Vagina (tissue), 2 donors: ENCODE measurements at regions not wholly inside any gene's neighbourhood (a gene's known extent, or its start where the extent isn't known, plus 50 kb on each side); places are given as distances from the start of the nearest gene placed in this dataset.

ENCODE experiments used
- DNase-seq, 2 donors: peaks; one replicate each; pipeline ENCODE4 v3.0.0-alpha.2; 2017; ENCODE audit errors: extremely low spot score in 2 of 2
- H3K27ac ChIP-seq: fragments of 200-600 bp; sonication (generic); one replicate; pipeline ENCODE4 v1.5.1; 2019
- H3K27me3 ChIP-seq: fragments of 200-600 bp; sonication (generic); one replicate; pipeline ENCODE4 v1.5.1; 2019
- H3K36me3 ChIP-seq, 2 donors: fragments of 200-600 bp; sonication (generic); one replicate each; pipeline ENCODE4 v1.5.1; 2017 to 2019
- H3K4me1 ChIP-seq: fragments of 200-600 bp; sonication (generic); one replicate; pipeline ENCODE4 v1.5.1; 2019
- H3K4me3 ChIP-seq, 2 donors: fragments of 200-600 bp; sonication (generic); 1 replicate in 1 of 2; 2 replicates in 1 of 2; pipeline ENCODE4 v1.5.1; 2016 to 2019
- H3K9me3 ChIP-seq: fragments of 200-600 bp; sonication (generic); one replicate; pipeline ENCODE4 v1.5.1; 2019
- CTCF ChIP-seq, 3 experiments: fragments of 450-650 bp in 2 of 3; fragments of 200-600 bp in 1 of 3; sonication (generic) in 1 of 3; IDR thresholded peaks; one replicate each; pipeline ENCODE4 v1.5.1; 2017 to 2019; ENCODE audit warnings: antibody characterized with exemption in 3 of 3, mild to moderate bottlenecking in 2 of 3, moderate library complexity in 2 of 3
- POLR2A ChIP-seq, 2 donors: fragments of 450-650 bp; IDR thresholded peaks; one replicate each; pipeline ENCODE4 v1.6.1; 2017; ENCODE audit warnings: antibody characterized with exemption in 2 of 2, mild to moderate bottlenecking in 2 of 2, moderate library complexity in 2 of 2
- POLR2AphosphoS5 ChIP-seq, 2 donors: sonication (generic); formaldehyde crosslinking; IDR thresholded peaks; one replicate each; pipeline ENCODE4 v1.9.0; 2017; ENCODE audit warnings: antibody characterized with exemption in 2 of 2, mild to moderate bottlenecking in 2 of 2, low read depth in 1 of 2; ENCODE audit not compliant: insufficient read depth in 1 of 2
- intact Hi-C: fragments of 100-400 bp; cut with DNase I; formaldehyde crosslinking; loops from one replicate; pipeline ENCODE4 v1.15.1; 2023

- Histone ChIP-seq H3K27me3 (no peaks in the 10 kb centered on the region), H3K36me3 (no peaks in the 10 kb centered on the region), H3K4me3 (no peak overlapping the region), H3K4me1 (no peaks in the 10 kb centered on the region), H3K27ac (no peak overlapping the region), H3K9me3 (no peaks in the 10 kb centered on the region)
- no peak for TF ChIP-seq POLR2AphosphoS5 (IDR thresholded peaks at IDR 0.05; ENCODE audit: insufficient read depth in 1 of 2, low read depth in 1 of 2)
- no peak for TF ChIP-seq CTCF (IDR thresholded peaks at IDR 0.05)
- no peak for TF ChIP-seq POLR2A (IDR thresholded peaks at IDR 0.05)
- intact Hi-C loops, result no loop called here
- no peak for DNase-seq
Observed at GRCh38 chr6:11386323-11386722, 151.2 kb upstream of the TMEM170B start.

- H3K27me3 ChIP-seq, result no peaks in the 10 kb centered on the region
- no peak overlapping the region for H3K27ac ChIP-seq
Observed at GRCh38 chr6:11384531-11385309, 152.3 kb upstream of the NEDD9 start.

GRCh38 chr6:11381801-11382513 is 149.5 kb upstream of the NEDD9 start:
- Histone ChIP-seq H3K27ac (no peak overlapping the region), H3K9me3 (no peaks in the 10 kb centered on the region), H3K36me3 (no peaks in the 10 kb centered on the region), H3K27me3 (no peaks in the 10 kb centered on the region), H3K4me3 (peak overlapping the region; percentile 10 to 23), H3K4me1 (no peaks in the 10 kb centered on the region)
- DNase-seq, result no peak
- intact Hi-C loops, result no loop called here
- TF ChIP-seq POLR2A (IDR thresholded peaks at IDR 0.05) (no peak), POLR2AphosphoS5 (IDR thresholded peaks at IDR 0.05; ENCODE audit: insufficient read depth in 1 of 2, low read depth in 1 of 2) (peak in 1 of 2 donors; percentile 77), CTCF (IDR thresholded peaks at IDR 0.05) (no peak)

More at GRCh38 chr6:11384531-11385309, 152.3 kb upstream of the NEDD9 start:
- H3K4me3 ChIP-seq, result no peak overlapping the region
- no peak for DNase-seq
- H3K36me3 ChIP-seq, result no peaks in the 10 kb centered on the region
- intact Hi-C loops, result no loop called here
- H3K4me1 ChIP-seq, result no peaks in the 10 kb centered on the region
- no peaks in the 10 kb centered on the region for H3K9me3 ChIP-seq
- TF ChIP-seq POLR2A (IDR thresholded peaks at IDR 0.05) (no peak), POLR2AphosphoS5 (IDR thresholded peaks at IDR 0.05; ENCODE audit: insufficient read depth in 1 of 2, low read depth in 1 of 2) (no peak), CTCF (IDR thresholded peaks at IDR 0.05) (no peak)

GRCh38 chr6:11380969-11381744 is 148.7 kb upstream of the NEDD9 start:
- Histone ChIP-seq H3K4me1 (no peaks in the 10 kb centered on the region), H3K27ac (no peak overlapping the region), H3K36me3 (no peaks in the 10 kb centered on the region), H3K27me3 (no peaks in the 10 kb centered on the region), H3K4me3 (no peak overlapping the region), H3K9me3 (no peaks in the 10 kb centered on the region)
- TF ChIP-seq POLR2AphosphoS5 (IDR thresholded peaks at IDR 0.05; ENCODE audit: insufficient read depth in 1 of 2, low read depth in 1 of 2) (no peak), CTCF (IDR thresholded peaks at IDR 0.05) (no peak), POLR2A (IDR thresholded peaks at IDR 0.05) (no peak)
- no peak for DNase-seq
- intact Hi-C loops, result no loop called here
